HCT116 (cell line): ENCODE measurements at regions not wholly inside any gene's neighbourhood (a gene's known extent, or its start where the extent isn't known, plus 50 kb on each side); places are given as distances from the start of the nearest gene placed in this dataset.

Experiments
- CTCF ChIP-seq, 3 experiments: fragments of 200-600 bp in 1 of 3; sonication (generic) in 1 of 3; IDR thresholded peaks in 2 of 3; conservative IDR thresholded peaks in 1 of 3; 2 replicates each; pipeline ENCODE4 v1.5.1; 2012 to 2017; ENCODE audit warnings: low read depth in 2 of 3, low read length in 2 of 3, antibody characterized with exemption in 1 of 3, borderline replicate concordance in 1 of 3, control low read depth in 1 of 3, mild to moderate bottlenecking in 1 of 3, mixed read lengths in 1 of 3, mixed run types in 1 of 3, moderate library complexity in 1 of 3; ENCODE audit not compliant: insufficient read depth in 1 of 3
- ELF1 ChIP-seq: IDR thresholded peaks from 2 replicates; pipeline ENCODE4 v1.6.1; 2012; ENCODE audit warnings: low read depth, borderline replicate concordance
- EZH2 ChIP-seq: fragments of 200-600 bp; sonication (generic); IDR thresholded peaks from 2 replicates; pipeline ENCODE4 v1.6.1; 2017; ENCODE audit warnings: antibody characterized with exemption, mixed run types
- MAX ChIP-seq: IDR thresholded peaks from 2 replicates; pipeline ENCODE4 v1.6.1; 2012
- POLR2A ChIP-seq: IDR thresholded peaks from 2 replicates; pipeline ENCODE4 v1.7.0; 2011; ENCODE audit warnings: borderline replicate concordance; ENCODE audit not compliant: insufficient read depth, insufficient read length; ENCODE audit errors: extremely low read depth
- SRF ChIP-seq: IDR thresholded peaks from 2 replicates; pipeline ENCODE4 v1.6.1; 2012; ENCODE audit warnings: low read depth

- TF ChIP-seq POLR2A, result no peak
- no peak for TF ChIP-seq MAX
- TF ChIP-seq CTCF (IDR thresholded peaks at IDR 0.05 in 2 of 3, conservative IDR thresholded peaks at IDR 0.05 in 1 of 3; ENCODE audit: borderline replicate concordance in 1 of 3, insufficient read depth in 1 of 3, low read depth in 2 of 3, low read length in 2 of 3), result no peak
- no peak for TF ChIP-seq ELF1
- no peak for TF ChIP-seq EZH2
- TF ChIP-seq SRF, result no peak
Measured at GRCh38 chr2:90221300-90221651, 1529.8 kb downstream of the RPIA start.
